Activated naive CD8-positive, alpha-beta T cell treated with anti-CD3 and anti-CD28 coated beads, Interleukin-2, amount 50 U/mL, for 24 hours (primary cell): ENCODE measurements at regions not wholly inside any gene's neighbourhood (a gene's known extent, or its start where the extent isn't known, plus 50 kb on each side); places are given as distances from the start of the nearest gene placed in this dataset.

Experiments
- ATAC-seq: fragments of 150-1000 bp; cut with Tn5 transposase; one replicate; pipeline ENCODE4 v1.10.0; 2021
- DNase-seq: peaks from one replicate; pipeline ENCODE4 v3.0.0; 2021
- H3K27ac Mint-ChIP-seq: one replicate; pipeline ENCODE4 v1.8.0; 2021; ENCODE audit warnings: mild to moderate bottlenecking, mixed read lengths
- H3K27me3 Mint-ChIP-seq: one replicate; pipeline ENCODE4 v1.8.0; 2021; ENCODE audit warnings: mixed read lengths
- H3K36me3 Mint-ChIP-seq: one replicate; pipeline ENCODE4 v1.8.0; 2021; ENCODE audit warnings: low read depth, mixed read lengths
- H3K4me1 Mint-ChIP-seq: one replicate; pipeline ENCODE4 v1.8.0; 2021; ENCODE audit warnings: mixed read lengths
- H3K4me3 Mint-ChIP-seq: one replicate; pipeline ENCODE4 v1.8.0; 2021; ENCODE audit warnings: mild to moderate bottlenecking, moderate library complexity, mixed read lengths
- H3K9me3 Mint-ChIP-seq: one replicate; pipeline ENCODE4 v1.8.0; 2021; ENCODE audit warnings: mixed read lengths

GRCh38 chr11:119990309-119991021 lies 147.4 kb downstream of the TRIM29 start:
- no peak for DNase-seq
- H3K36me3 Mint-ChIP-seq, result no peaks in the 10 kb centered on the region
- no peaks in the 10 kb centered on the region for H3K4me1 Mint-ChIP-seq
- no peak overlapping the region for H3K4me3 Mint-ChIP-seq
- H3K27me3 Mint-ChIP-seq, result peaks cover 9% of the 10 kb centered on the region
- H3K9me3 Mint-ChIP-seq, result no peaks in the 10 kb centered on the region
- no peak overlapping the region for H3K27ac Mint-ChIP-seq
- no peak for ATAC-seq

GRCh38 chr11:119989159-119989821 lies 148.6 kb downstream of the TRIM29 start:
- Mint-ChIP-seq H3K27me3 (peaks cover 7% of the 10 kb centered on the region), H3K27ac (no peak overlapping the region), H3K4me3 (no peak overlapping the region), H3K36me3 (no peaks in the 10 kb centered on the region), H3K4me1 (no peaks in the 10 kb centered on the region), H3K9me3 (no peaks in the 10 kb centered on the region)
- DNase-seq (no peak), ATAC-seq (no peak)

DNA sequence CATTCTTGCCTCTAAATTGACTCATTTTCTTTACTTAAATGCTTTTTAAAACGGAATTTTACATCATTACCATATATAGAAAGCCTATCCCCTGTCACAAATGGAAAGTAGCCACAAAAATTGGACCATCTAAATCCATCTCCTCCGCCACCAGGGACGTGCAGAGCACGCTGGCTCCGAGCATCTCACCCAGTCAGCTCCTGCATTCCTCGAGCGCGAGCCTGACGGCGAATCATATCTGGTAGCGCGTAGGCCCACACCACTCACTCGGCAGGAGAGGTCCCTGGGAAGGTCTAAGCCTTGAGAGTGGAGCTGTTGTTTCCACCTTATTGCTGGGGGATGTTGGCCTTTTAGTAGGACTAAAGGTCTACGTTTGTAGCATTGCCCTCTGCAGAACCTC lies 152.4 kb downstream of the TRIM29 start:
- no peaks in the 10 kb centered on the region for H3K9me3 Mint-ChIP-seq
- no peak overlapping the region for H3K27ac Mint-ChIP-seq
- peaks cover 8% of the 10 kb centered on the region for H3K27me3 Mint-ChIP-seq
- no peaks in the 10 kb centered on the region for H3K4me1 Mint-ChIP-seq
- ATAC-seq, result no peak
- no peak overlapping the region for H3K4me3 Mint-ChIP-seq
- no peak for DNase-seq
- H3K36me3 Mint-ChIP-seq, result no peaks in the 10 kb centered on the region

DNA sequence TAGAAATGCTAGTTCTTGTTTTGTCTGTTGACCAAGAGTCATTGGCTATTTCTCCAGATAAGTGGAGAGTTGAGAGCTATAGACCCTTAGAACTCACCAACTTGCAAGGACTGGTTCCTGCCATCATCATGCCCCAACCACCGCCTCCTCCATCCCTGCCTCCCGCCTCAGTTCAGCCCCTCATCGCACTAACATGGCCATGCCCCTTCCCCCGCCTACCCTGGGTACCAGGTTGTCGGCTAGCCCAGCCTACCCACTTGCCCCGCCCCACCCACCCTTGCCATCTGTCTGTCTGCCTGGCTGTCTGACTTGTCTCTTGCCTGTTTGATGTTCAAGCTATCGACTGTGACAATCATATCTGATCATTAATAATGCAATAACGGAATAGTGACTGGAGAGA lies 154.1 kb downstream of the TRIM29 start:
- H3K4me1 Mint-ChIP-seq, result no peaks in the 10 kb centered on the region
- DNase-seq (no peak), ATAC-seq (no peak)
- H3K27me3 Mint-ChIP-seq, result peaks cover 6% of the 10 kb centered on the region
- H3K36me3 Mint-ChIP-seq, result no peaks in the 10 kb centered on the region
- no peaks in the 10 kb centered on the region for H3K9me3 Mint-ChIP-seq
- no peak overlapping the region for H3K27ac Mint-ChIP-seq
- no peak overlapping the region for H3K4me3 Mint-ChIP-seq

GRCh38 chr11:119983240-119983732 lies 154.6 kb downstream of the TRIM29 start:
- Mint-ChIP-seq H3K27me3 (peaks cover 7% of the 10 kb centered on the region), H3K9me3 (no peaks in the 10 kb centered on the region), H3K36me3 (no peaks in the 10 kb centered on the region), H3K4me1 (no peaks in the 10 kb centered on the region), H3K27ac (no peak overlapping the region), H3K4me3 (no peak overlapping the region)
- DNase-seq, result no peak
- no peak for ATAC-seq

- Mint-ChIP-seq H3K36me3 (no peaks in the 10 kb centered on the region), H3K4me1 (no peaks in the 10 kb centered on the region), H3K27me3 (peaks cover 7% of the 10 kb centered on the region), H3K4me3 (no peak overlapping the region), H3K27ac (no peak overlapping the region), H3K9me3 (no peaks in the 10 kb centered on the region)
- no peak for ATAC-seq
- no peak for DNase-seq
Measured at GRCh38 chr11:119982517-119983239, 155.2 kb downstream of the TRIM29 start.

DNA sequence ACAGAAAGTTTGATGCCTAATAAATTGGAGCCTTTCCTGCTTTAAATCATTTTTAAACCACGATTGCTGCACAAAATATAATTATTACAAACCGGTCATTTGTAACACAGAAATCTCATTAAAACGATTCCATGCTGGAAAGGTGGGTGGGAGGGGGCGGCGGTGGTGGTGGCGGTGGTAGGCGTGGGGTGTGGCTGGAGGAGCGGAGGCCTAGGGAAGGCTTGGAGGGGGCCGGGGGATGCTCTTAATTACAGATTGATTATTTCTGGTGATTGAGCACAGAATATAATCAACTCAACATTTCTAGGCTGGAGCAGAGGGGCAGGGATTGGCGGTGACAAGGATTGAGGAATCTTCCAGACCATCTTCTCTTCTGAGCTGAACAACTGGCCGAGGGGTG lies 157.5 kb downstream of the TRIM29 start:
- no peaks in the 10 kb centered on the region for H3K4me1 Mint-ChIP-seq
- DNase-seq (no peak), ATAC-seq (no peak)
- no peak overlapping the region for H3K27ac Mint-ChIP-seq
- no peak overlapping the region for H3K4me3 Mint-ChIP-seq
- H3K36me3 Mint-ChIP-seq, result no peaks in the 10 kb centered on the region
- H3K27me3 Mint-ChIP-seq, result peaks cover 6% of the 10 kb centered on the region
- H3K9me3 Mint-ChIP-seq, result no peaks in the 10 kb centered on the region

- ATAC-seq, result no peak
- H3K27me3 Mint-ChIP-seq, result peaks cover 3% of the 10 kb centered on the region
- H3K27ac Mint-ChIP-seq, result no peak overlapping the region
Measured at GRCh38 chr11:119979701-119980100, 158.2 kb downstream of the TRIM29 start.

GRCh38 chr11:119978696-119979095 lies 159.2 kb downstream of the TRIM29 start:
- DNase-seq (no peak), ATAC-seq (no peak)
- no peaks in the 10 kb centered on the region for H3K36me3 Mint-ChIP-seq
- peaks cover 3% of the 10 kb centered on the region for H3K27me3 Mint-ChIP-seq
- H3K4me1 Mint-ChIP-seq, result no peaks in the 10 kb centered on the region
- no peak overlapping the region for H3K27ac Mint-ChIP-seq
- H3K9me3 Mint-ChIP-seq, result no peaks in the 10 kb centered on the region
- no peak overlapping the region for H3K4me3 Mint-ChIP-seq

More at GRCh38 chr11:119979701-119980100, 158.2 kb downstream of the TRIM29 start:
- Mint-ChIP-seq H3K4me3 (no peak overlapping the region), H3K4me1 (no peaks in the 10 kb centered on the region), H3K9me3 (no peaks in the 10 kb centered on the region), H3K36me3 (no peaks in the 10 kb centered on the region)
- DNase-seq, result no peak

- ATAC-seq (no peak), DNase-seq (no peak)
- Mint-ChIP-seq H3K36me3 (no peaks in the 10 kb centered on the region), H3K4me1 (no peaks in the 10 kb centered on the region), H3K27me3 (peaks cover 3% of the 10 kb centered on the region), H3K27ac (no peak overlapping the region), H3K4me3 (no peak overlapping the region), H3K9me3 (peaks cover 2% of the 10 kb centered on the region)
Measured at GRCh38 chr11:119977881-119978280, 160.0 kb downstream of the TRIM29 start.

DNA sequence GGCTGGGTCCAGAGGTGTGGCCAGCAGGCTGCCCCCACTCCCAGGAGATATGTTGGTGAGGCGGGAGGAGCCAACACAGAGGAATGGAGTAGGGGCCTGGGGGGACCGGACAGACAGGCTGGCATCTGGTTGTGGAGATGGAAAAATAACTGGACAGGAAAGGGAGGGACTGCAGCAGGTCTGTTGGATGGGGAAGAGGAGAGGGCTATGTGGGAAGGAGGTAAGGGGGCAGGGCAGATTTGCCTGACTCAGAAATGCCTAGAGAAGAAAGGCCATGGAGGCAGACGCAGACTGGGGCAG lies 160.4 kb downstream of the TRIM29 start:
- DNase-seq (no peak), ATAC-seq (no peak)
- H3K36me3 Mint-ChIP-seq, result no peaks in the 10 kb centered on the region
- H3K27ac Mint-ChIP-seq, result no peak overlapping the region
- H3K9me3 Mint-ChIP-seq, result peaks cover 5% of the 10 kb centered on the region
- no peaks in the 10 kb centered on the region for H3K4me1 Mint-ChIP-seq
- peaks cover 3% of the 10 kb centered on the region for H3K27me3 Mint-ChIP-seq
- no peak overlapping the region for H3K4me3 Mint-ChIP-seq

DNA sequence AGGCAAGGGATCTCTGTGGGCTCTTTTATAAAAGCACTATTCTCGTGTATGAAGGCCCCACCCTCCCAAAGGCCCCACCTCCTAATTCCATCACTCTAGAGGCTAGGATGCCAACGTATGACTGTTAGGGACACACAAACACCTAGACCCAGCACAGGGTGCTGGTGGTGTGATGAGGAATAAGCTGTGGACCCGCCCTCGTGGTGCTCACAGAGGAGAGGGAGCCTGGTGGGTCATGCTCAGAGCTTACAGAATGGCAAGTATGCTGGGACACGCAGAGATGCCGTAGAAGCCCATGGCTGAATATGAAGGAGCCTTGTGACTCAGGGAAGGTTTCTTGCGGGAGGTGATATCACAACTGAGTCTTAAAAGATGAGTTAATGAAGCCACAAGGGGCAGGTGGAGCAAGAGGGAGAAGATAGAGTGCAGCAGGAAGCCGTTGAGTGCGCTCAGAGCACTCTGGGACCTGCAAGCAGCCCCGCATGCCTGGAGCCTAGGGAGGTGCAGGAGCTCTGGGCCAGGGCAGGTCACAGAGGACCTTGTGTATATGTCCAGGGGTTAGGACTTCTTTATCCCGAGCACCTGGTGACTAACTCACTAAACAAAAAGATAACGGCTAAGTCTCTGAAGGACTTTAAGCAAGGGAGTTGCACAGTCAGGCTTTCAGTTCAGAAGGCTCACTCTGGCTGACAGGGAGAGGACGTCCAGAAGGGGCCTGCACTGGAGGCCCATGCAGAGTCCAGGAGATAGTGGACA lies 160.9 kb downstream of the TRIM29 start:
- Mint-ChIP-seq H3K36me3 (no peaks in the 10 kb centered on the region), H3K27ac (no peak overlapping the region)

GRCh38 chr11:119975561-119976152 lies 162.3 kb downstream of the TRIM29 start:
- peaks cover 5% of the 10 kb centered on the region for H3K9me3 Mint-ChIP-seq
- ATAC-seq, result no peak
- no peak overlapping the region for H3K4me3 Mint-ChIP-seq
- no peak for DNase-seq
- no peaks in the 10 kb centered on the region for H3K4me1 Mint-ChIP-seq
- H3K27me3 Mint-ChIP-seq, result peaks cover 3% of the 10 kb centered on the region
- no peak overlapping the region for H3K27ac Mint-ChIP-seq
- H3K36me3 Mint-ChIP-seq, result no peaks in the 10 kb centered on the region

More for the DNA sequence above, 160.9 kb downstream of the TRIM29 start:
- H3K4me1 Mint-ChIP-seq, result no peaks in the 10 kb centered on the region
- H3K9me3 Mint-ChIP-seq, result peaks cover 5% of the 10 kb centered on the region
- peaks cover 5% of the 10 kb centered on the region for H3K27me3 Mint-ChIP-seq
- H3K4me3 Mint-ChIP-seq, result no peak overlapping the region
- no peak for DNase-seq
- ATAC-seq, result no peak

- H3K27me3 Mint-ChIP-seq, result peaks cover 3% of the 10 kb centered on the region
Measured at GRCh38 chr11:119974467-119974866, 163.4 kb downstream of the TRIM29 start.

More at GRCh38 chr11:119974467-119974866, 163.4 kb downstream of the TRIM29 start:
- H3K36me3 Mint-ChIP-seq, result no peaks in the 10 kb centered on the region
- no peak for DNase-seq
- no peak for ATAC-seq
- H3K9me3 Mint-ChIP-seq, result peaks cover 5% of the 10 kb centered on the region
- no peak overlapping the region for H3K4me3 Mint-ChIP-seq
- H3K4me1 Mint-ChIP-seq, result no peaks in the 10 kb centered on the region
- no peak overlapping the region for H3K27ac Mint-ChIP-seq
